Erythroblast (primary cell): ENCODE measurements at regions not wholly inside any gene's neighbourhood (a gene's known extent, or its start where the extent isn't known, plus 50 kb on each side); places are given as distances from the start of the nearest gene placed in this dataset.

Source experiments
- GATA1 ChIP-seq: IDR thresholded peaks from 2 replicates; pipeline ENCODE4 v1.6.1; 2011; ENCODE audit warnings: low read depth, mild to moderate bottlenecking, control low read depth, low read length, moderate library complexity
- POLR2A ChIP-seq: IDR thresholded peaks from 2 replicates; pipeline ENCODE4 v1.6.1; 2011; ENCODE audit warnings: mild to moderate bottlenecking, low read length

DNA sequence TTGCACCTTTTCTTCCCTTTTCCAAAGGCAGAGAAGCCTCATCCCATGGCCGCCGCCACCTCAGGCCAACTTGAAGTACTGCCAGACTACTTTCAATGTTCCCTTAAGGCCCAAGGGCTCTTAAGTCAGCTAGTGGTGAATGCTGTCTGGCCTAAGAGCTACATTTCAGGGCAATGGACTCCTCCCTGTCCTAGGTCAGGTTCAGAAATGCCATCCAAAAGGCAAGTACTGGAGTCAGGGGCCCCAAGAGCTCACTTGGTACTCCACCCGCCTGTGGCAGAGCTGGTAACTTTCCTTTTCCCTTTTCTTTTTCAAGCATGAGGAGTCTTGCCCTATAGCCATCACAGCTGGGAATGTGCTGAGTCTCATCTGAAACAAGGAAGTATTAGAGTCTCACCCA, 327.1 kb downstream of the NAP1L3 start:
- TF ChIP-seq POLR2A (no peak), GATA1 (no peak)
